Colon (tissue), 2 donors: ENCODE measurements at regions not wholly inside any gene's neighbourhood (a gene's known extent, or its start where the extent isn't known, plus 50 kb on each side); places are given as distances from the start of the nearest gene placed in this dataset.

Experiments used
- FAIRE-seq: peaks from 2 replicates; lab custom pipeline; 2012; peaks lifted over from hg19 to GRCh38; lab: Jason Lieb, UNC
- donor health status: control.
- donor health status: control.

DNA sequence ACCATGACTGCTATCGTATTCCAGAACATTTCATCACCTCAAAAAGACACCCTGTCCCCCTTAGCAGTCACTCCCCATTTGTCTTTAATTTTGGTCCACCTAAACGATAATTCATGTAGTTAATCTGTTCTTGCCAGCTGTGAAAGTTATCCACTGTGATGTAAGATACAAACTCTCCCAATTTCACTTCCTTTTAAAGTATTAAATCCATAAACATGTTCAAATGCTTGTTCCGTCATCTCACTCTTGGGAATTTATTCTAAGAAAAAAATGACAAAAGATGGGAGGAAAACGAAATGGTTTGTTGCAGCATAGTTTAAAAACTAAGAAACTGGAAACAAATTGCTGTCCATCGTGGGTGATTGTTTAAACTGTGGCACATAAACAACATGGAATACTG, 53.7 kb upstream of the IRF2 start:
- FAIRE-seq, result no peak

DNA sequence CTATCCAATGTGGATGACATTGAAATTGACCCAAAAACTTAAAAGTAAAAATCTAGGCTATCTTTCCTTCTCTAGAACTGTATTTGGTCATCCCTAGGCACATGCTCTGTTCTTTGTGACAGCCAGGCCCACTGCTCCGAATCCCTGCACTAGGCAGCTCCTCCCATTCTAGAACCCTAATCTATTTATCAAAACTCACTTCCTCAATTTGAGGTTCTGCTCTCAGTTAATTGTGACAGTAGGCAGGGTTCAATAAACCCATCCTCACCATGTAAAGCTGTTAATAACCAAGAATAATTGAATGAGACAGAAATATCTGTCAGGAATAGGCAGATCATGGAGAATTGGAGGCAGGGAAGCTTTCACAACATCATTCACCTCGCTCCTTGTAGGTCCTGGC, 51.9 kb upstream of the IRF2 start:
- FAIRE-seq, result no peak
